GM18907 (cell line): ENCODE measurements at regions not wholly inside any gene's neighbourhood (a gene's known extent, or its start where the extent isn't known, plus 50 kb on each side); places are given as distances from the start of the nearest gene placed in this dataset.
"Not testable (repeated sequence)": the region's sequence is repeated elsewhere in the genome, so short reads cannot be mapped to it uniquely, and the experiment has no call there.

Source experiments
- ATAC-seq: cut with Tn5 transposase; IDR thresholded peaks from one replicate; pipeline ENCODE4 v1.9.1; 2021; ENCODE audit warnings: mild to moderate bottlenecking, moderate library complexity; ENCODE audit not compliant: unreplicated experiment

- ATAC-seq: not testable (repeated sequence)
Observed at GRCh38 chr16:52655916-52656315, 109.0 kb upstream of the TOX3 start.

GRCh38 chr16:52655156-52655555 is 108.2 kb upstream of the TOX3 start:
- not testable (repeated sequence) for ATAC-seq

GRCh38 chr16:52652033-52652432 is 105.1 kb upstream of the TOX3 start:
- no peak for ATAC-seq

GRCh38 chr16:52650789-52651188 is 103.8 kb upstream of the TOX3 start:
- no peak for ATAC-seq

- no peak for ATAC-seq
Observed at GRCh38 chr16:52650318-52650717, 103.4 kb upstream of the TOX3 start.

- ATAC-seq: no peak
Observed at GRCh38 chr16:52649870-52650269, 102.9 kb upstream of the TOX3 start.

GRCh38 chr16:52647588-52647987 is 100.6 kb upstream of the TOX3 start:
- ATAC-seq: no peak

GRCh38 chr16:52643006-52643405 is 96.1 kb upstream of the TOX3 start:
- no peak for ATAC-seq

- no peak for ATAC-seq
Observed at GRCh38 chr16:52634528-52634927, 87.6 kb upstream of the TOX3 start.

- no peak for ATAC-seq
Observed at GRCh38 chr16:52634104-52634503, 87.2 kb upstream of the TOX3 start.

- no peak for ATAC-seq
Observed at GRCh38 chr16:52633230-52633629, 86.3 kb upstream of the TOX3 start.

- no peak for ATAC-seq
Observed at GRCh38 chr16:52631711-52632110, 84.8 kb upstream of the TOX3 start.

GRCh38 chr16:52630711-52631110 is 83.8 kb upstream of the TOX3 start:
- ATAC-seq: no peak

GRCh38 chr16:52629296-52629695 is 82.4 kb upstream of the TOX3 start:
- no peak for ATAC-seq

- no peak for ATAC-seq
Observed at GRCh38 chr16:52624891-52625290, 77.9 kb upstream of the TOX3 start.

- ATAC-seq: no peak
Observed at GRCh38 chr16:52621651-52622050, 74.7 kb upstream of the TOX3 start.

- no peak for ATAC-seq
Observed at GRCh38 chr16:52618753-52619497, 72.0 kb upstream of the TOX3 start.

GRCh38 chr16:52617591-52617990 is 70.6 kb upstream of the TOX3 start:
- ATAC-seq: no peak

- no peak for ATAC-seq
Observed at GRCh38 chr16:52613508-52613907, 66.6 kb upstream of the TOX3 start.

- no peak for ATAC-seq
Observed at GRCh38 chr16:52611817-52612673, 65.1 kb upstream of the TOX3 start.

- no peak for ATAC-seq
Observed at GRCh38 chr16:52603015-52603414, 56.1 kb upstream of the TOX3 start.
